HG02798 (cell line): ENCODE measurements at regions not wholly inside any gene's neighbourhood (a gene's known extent, or its start where the extent isn't known, plus 50 kb on each side); places are given as distances from the start of the nearest gene placed in this dataset.
"Not testable (repeated sequence)": the region's sequence is repeated elsewhere in the genome, so short reads cannot be mapped to it uniquely, and the experiment has no call there.

Experiments used
- ATAC-seq: cut with Tn5 transposase; IDR thresholded peaks from one replicate; pipeline ENCODE4 v1.9.1; 2021; ENCODE audit warnings: mild to moderate bottlenecking; ENCODE audit not compliant: unreplicated experiment, poor library complexity

DNA sequence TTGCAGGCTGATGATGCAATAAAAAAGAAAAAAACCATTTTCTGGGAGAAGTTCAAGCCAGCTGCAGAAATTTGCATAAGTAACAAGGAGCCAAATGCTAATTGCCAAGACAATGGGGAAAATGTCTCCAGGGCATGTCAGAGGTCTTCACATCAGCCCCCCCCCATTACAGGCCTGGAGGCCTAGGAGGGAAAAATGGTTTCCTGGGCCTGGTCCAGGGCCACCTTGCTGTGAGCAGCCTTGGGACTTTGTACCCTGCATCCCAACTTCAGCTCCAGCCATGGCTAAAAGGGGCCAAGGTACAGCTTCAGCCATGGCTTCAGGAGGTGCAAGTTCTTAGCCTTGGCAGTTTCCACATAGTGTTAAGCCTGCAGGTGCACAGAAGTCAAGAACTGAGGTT, 160.0 kb upstream of the IRS4 start:
- ATAC-seq, result not testable (repeated sequence)

DNA sequence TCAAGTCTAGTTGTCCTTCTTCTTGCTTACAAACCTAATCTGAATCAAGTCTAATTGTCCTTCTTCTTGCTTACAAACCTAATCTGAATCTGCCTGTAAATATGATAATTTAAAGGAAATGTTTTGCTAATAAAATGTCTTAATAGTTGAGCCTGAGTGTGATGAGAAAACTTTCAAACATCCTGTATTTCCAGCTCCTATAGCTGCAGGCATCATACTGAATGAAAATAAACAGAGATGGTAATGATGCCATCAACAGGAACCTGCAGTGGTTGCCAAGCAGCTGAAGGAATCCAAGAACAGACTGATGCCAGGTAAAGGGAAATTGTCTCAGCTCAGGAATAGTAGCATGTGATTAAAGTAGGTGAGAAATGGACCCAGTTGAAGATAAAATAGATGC, 156.1 kb upstream of the IRS4 start:
- ATAC-seq, result no peak

DNA sequence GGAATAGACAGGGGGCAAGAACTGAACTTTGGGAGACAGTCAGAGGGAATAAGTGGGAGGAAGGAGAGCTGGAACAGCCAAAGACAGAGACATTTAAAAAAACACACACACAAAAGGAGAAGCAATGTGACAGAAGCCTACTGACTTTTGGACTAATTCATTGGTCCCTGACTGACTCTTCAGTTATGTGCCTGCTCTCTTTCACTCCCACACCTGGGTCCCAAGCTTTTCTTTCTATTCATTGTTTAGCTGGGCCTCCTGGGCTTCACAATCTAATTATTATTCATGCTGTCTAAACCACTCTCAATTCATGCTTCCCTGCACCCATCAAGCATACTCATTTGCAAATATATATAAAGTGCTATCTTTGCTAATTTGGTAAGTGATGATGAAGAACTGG, 139.2 kb upstream of the IRS4 start:
- no peak for ATAC-seq

DNA sequence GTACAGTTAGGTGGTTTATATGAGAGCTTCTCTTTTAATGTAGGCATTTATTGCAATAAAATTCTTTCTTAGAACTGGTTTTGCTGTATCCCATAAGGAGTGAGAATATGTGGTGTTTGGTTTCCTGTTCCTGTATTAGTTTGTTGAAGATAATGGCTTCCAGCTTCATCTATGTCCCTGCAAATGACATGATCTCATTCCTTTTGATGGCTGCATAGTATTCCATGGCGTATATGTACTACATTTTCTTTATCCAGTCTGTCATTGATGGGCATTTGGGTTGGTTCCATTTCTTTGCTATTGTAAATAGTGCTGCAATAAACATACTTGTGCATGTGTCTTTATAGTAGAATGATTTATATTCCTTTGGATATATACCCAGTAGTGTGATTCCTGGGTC, 106.7 kb upstream of the IRS4 start:
- ATAC-seq, result not testable (repeated sequence)

DNA sequence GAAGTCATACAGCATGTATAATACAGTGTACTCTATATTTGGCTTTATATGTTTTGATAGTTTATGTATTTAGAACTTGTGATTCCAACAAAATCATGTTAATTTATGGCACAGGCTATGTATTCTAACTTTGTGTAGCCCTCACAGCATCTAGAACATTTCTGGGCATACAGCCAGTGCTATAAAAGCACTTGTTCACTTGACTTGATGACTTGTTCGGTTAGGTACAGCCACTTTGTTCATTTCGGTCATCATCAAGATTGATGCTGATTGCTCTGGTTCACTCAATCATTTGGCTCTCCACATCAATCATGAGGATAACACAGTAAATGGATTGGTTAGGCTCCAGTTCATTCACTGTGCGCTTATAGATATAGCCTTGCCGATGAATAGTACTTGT, 97.6 kb upstream of the IRS4 start:
- ATAC-seq, result no peak

DNA sequence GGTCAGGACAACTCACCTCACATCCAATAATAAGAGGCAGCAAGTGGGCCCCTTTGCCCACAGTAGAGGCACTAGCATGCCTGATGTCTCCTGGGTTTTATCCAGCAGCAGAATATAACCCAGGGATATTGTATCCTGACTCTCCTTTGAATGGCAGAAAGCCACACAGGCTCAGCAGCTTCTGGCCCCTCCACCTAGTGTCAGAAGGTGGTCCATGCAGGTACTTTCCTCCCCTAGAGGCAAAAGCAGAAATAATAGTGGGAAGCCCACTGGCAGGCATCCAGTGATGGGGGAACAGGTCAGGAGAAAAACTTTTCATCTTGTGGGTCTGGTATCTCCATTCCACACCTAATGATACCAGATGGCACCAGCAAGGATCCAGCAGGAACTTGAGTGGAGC, 75.5 kb upstream of the IRS4 start:
- no peak for ATAC-seq

DNA sequence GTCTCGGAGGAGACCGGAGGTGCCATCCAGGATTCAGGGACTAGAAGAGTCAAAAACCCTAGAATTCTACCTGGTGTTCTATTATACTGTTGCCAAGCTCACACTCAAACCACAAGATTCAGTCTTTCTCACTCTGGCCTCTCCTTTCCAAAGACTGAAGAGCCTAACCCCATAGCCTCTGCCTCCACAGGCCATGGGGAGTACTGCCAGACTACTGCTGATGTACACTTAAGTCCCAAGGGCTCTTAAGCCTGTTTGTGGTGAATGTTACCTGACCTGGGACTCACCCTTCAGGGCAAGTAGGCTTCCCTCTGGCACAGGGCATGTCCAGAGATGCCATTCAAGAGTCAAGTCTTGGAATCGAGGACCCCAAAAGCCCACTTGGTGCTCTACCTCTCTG, 58.9 kb upstream of the IRS4 start:
- no peak for ATAC-seq
